PC-3 (cell line): ENCODE measurements at regions not wholly inside any gene's neighbourhood (a gene's known extent, or its start where the extent isn't known, plus 50 kb on each side); places are given as distances from the start of the nearest gene placed in this dataset.

Experiments
- ATAC-seq: fragments of 200-7000 bp; cut with Tn5 transposase; 2 replicates; pipeline ENCODE4 v1.9.1; 2020; ENCODE audit warnings: mild to moderate bottlenecking, moderate library complexity
- BruUV-seq: library from RNA; stranded (reverse); fragments of 400-500 nt; replicated peaks from 2 replicates; lab custom pipeline; 2021; lab: Mats Ljungman, UMichigan
- CTCF ChIA-PET: fragments of 300-600 bp; sonication (Branson Sonifier 250); formaldehyde crosslinking; loops from one replicate; lab custom pipeline; 2022; ENCODE audit warnings: antibody characterized with exemption; lab: Charles Lee
- POLR2A ChIA-PET: fragments of 300-600 bp; sonication (Branson Sonifier 250); formaldehyde crosslinking; loops from one replicate; lab custom pipeline; 2022; ENCODE audit warnings: antibody characterized with exemption; ENCODE audit not compliant: unreplicated experiment; lab: Charles Lee
- DNase-seq: peaks from one replicate; pipeline ENCODE4 v3.0.0-alpha.2; 2015
- H2AFZ ChIP-seq: fragments of 300-600 bp; sonication (generic); 2 replicates; pipeline ENCODE4 v1.6.0; 2016; ENCODE audit warnings: antibody characterized with exemption, low read length
- H3F3A ChIP-seq: fragments of 300-600 bp; sonication (generic); one replicate; pipeline ENCODE4 v1.6.0; 2017; ENCODE audit warnings: antibody characterized with exemption, low read length, control low read depth, mild to moderate bottlenecking; ENCODE audit not compliant: unreplicated experiment
- H3K27ac ChIP-seq: fragments of 300-600 bp; sonication (generic); 2 replicates; pipeline ENCODE4 v1.5.1; 2016; ENCODE audit warnings: mild to moderate bottlenecking, low read length
- H3K27me3 ChIP-seq: fragments of 300-600 bp; sonication (generic); 2 replicates; pipeline ENCODE4 v1.6.1; 2016; ENCODE audit warnings: low read length, mixed read lengths
- H3K36me3 ChIP-seq: fragments of 300-600 bp; sonication (generic); 2 replicates; pipeline ENCODE4 v1.6.1; 2016; ENCODE audit warnings: low read depth, mixed run types, low read length, mixed read lengths
- H3K4me1 ChIP-seq: fragments of 300-600 bp; sonication (generic); 2 replicates; pipeline ENCODE4 v1.5.1; 2016; ENCODE audit warnings: low read length; ENCODE audit not compliant: insufficient read depth
- H3K4me2 ChIP-seq: fragments of 300-600 bp; sonication (generic); 2 replicates; pipeline ENCODE4 v1.6.0; 2016; ENCODE audit warnings: low read length
- H3K4me3 ChIP-seq: fragments of 300-600 bp; sonication (generic); 2 replicates; pipeline ENCODE4 v1.5.1; 2016; ENCODE audit warnings: mild to moderate bottlenecking, low read length, mixed read lengths
- H3K79me2 ChIP-seq: fragments of 300-600 bp; sonication (generic); 2 replicates; pipeline ENCODE4 v1.6.1; 2017; ENCODE audit warnings: low read length, mixed read lengths
- H3K9ac ChIP-seq: fragments of 300-600 bp; sonication (generic); 2 replicates; pipeline ENCODE4 v1.6.0; 2016; ENCODE audit warnings: mild to moderate bottlenecking, low read length
- H3K9me2 ChIP-seq: fragments of 300-600 bp; sonication (generic); replicated peaks from 2 replicates; pipeline ENCODE4 v1.6.1; 2016; ENCODE audit warnings: mixed run types, low read length, mixed read lengths
- H3K9me3 ChIP-seq: fragments of 300-600 bp; sonication (generic); 2 replicates; pipeline ENCODE4 v1.6.1; 2016; ENCODE audit warnings: low read length, mixed read lengths
- H4K20me1 ChIP-seq: fragments of 300-600 bp; sonication (generic); 2 replicates; pipeline ENCODE4 v1.6.1; 2016; ENCODE audit warnings: low read length, mixed read lengths
- EZH2 ChIP-seq: fragments of 300-600 bp; sonication (generic); IDR thresholded peaks from one replicate; pipeline ENCODE4 v1.6.1; 2017; ENCODE audit warnings: antibody characterized with exemption, mild to moderate bottlenecking, low read length; ENCODE audit not compliant: unreplicated experiment
- EZH2phosphoT487 ChIP-seq: fragments of 300-600 bp; sonication (generic); IDR thresholded peaks from 2 replicates; pipeline ENCODE4 v1.6.1; 2018; ENCODE audit warnings: mild to moderate bottlenecking, antibody characterized with exemption, low read length, borderline replicate concordance
- intact Hi-C: fragments of 100-400 bp; cut with micrococcal nuclease; formaldehyde crosslinking; loops from 2 replicates; pipeline ENCODE4 v1.9.0; 2023
- TF ChIP-seq, protein P1 (sequence below): fragments of 300-600 bp; sonication (generic); conservative IDR thresholded peaks from 2 replicates; pipeline ENCODE4 v1.5.1; 2017; ENCODE audit warnings: antibody characterized with exemption, low read depth, mild to moderate bottlenecking, low read length

DNA sequence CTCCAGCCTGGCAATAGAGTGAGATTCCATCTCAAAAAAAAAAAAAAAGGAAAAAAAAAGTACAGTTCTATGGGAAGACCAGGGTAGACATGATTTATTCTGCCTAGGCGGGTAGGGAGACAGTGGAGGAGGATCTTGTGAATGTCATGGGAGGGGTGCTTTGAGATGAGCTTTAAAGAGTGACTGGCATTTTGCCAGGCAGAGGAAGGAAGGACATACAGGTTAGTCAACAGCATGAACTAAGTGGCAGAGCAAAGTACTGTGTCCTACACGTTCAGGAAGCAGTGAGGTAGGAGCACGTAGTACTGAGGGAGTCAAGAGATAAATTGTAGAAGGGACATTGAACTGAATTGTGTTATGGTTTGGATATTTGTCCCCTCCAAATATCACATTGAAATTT is 451.5 kb downstream of the TOX3 start:
- Histone ChIP-seq H3K79me2 (no peaks in the 10 kb centered on the region), H3K4me2 (no peak overlapping the region), H3K9ac (no peak overlapping the region), H4K20me1 (no peaks in the 10 kb centered on the region), H2AFZ (no peak overlapping the region), H3K27me3 (no peaks in the 10 kb centered on the region), H3K9me2 (no peaks in the 10 kb centered on the region), H3K27ac (no peak overlapping the region), H3K4me1 (no peaks in the 10 kb centered on the region), H3K4me3 (no peak overlapping the region), H3K9me3 (no peaks in the 10 kb centered on the region), H3K36me3 (no peaks in the 10 kb centered on the region), H3F3A (no peaks in the 10 kb centered on the region)
- ChIA-PET CTCF (no interaction called here), POLR2A (no interaction called here)
- BruUV-seq, result no TSS peak
- DNase-seq (no peak), ATAC-seq (no peak)
- no peak for TF ChIP-seq EZH2
- no peak for TF ChIP-seq EZH2phosphoT487
- TF ChIP-seq, protein P1, sequence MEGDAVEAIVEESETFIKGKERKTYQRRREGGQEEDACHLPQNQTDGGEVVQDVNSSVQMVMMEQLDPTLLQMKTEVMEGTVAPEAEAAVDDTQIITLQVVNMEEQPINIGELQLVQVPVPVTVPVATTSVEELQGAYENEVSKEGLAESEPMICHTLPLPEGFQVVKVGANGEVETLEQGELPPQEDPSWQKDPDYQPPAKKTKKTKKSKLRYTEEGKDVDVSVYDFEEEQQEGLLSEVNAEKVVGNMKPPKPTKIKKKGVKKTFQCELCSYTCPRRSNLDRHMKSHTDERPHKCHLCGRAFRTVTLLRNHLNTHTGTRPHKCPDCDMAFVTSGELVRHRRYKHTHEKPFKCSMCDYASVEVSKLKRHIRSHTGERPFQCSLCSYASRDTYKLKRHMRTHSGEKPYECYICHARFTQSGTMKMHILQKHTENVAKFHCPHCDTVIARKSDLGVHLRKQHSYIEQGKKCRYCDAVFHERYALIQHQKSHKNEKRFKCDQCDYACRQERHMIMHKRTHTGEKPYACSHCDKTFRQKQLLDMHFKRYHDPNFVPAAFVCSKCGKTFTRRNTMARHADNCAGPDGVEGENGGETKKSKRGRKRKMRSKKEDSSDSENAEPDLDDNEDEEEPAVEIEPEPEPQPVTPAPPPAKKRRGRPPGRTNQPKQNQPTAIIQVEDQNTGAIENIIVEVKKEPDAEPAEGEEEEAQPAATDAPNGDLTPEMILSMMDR, result no peak
- intact Hi-C loops, result no loop called here

DNA sequence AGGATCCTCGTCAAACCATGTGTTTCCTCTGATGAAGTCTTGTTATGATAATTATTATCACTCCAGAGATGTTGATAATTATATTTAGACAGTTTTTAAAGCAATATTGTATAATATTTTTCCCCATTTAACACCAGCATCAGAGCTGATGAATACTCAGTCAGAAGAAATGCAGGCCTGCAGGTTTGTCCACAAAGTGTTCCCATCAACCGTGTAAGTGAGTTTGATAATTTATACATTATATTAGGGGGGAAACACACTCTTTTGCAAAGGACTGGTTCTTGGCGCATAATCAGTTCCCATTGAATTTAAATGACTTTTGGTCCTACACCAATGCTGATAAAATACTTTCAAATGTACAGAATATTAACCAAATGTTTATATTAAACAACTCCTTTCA is 454.8 kb downstream of the TOX3 start:
- Histone ChIP-seq H2AFZ (no peak overlapping the region), H3K79me2 (no peaks in the 10 kb centered on the region), H3K4me2 (no peak overlapping the region), H3K9ac (no peak overlapping the region), H3K36me3 (no peaks in the 10 kb centered on the region), H3K27ac (no peak overlapping the region), H3K27me3 (no peaks in the 10 kb centered on the region), H3K9me3 (no peaks in the 10 kb centered on the region; the same call in 1 of the 2 replicates), H3K4me1 (no peaks in the 10 kb centered on the region), H4K20me1 (no peaks in the 10 kb centered on the region), H3K4me3 (no peak overlapping the region), H3K9me2 (no peaks in the 10 kb centered on the region), H3F3A (no peaks in the 10 kb centered on the region)
- DNase-seq (no peak), ATAC-seq (no peak)
- CTCF ChIA-PET, result no interaction called here
- TF ChIP-seq EZH2, result no peak
- no peak for TF ChIP-seq EZH2phosphoT487
- TF ChIP-seq, protein P1, result no peak
- intact Hi-C loops, result no loop called here
- no TSS peak for BruUV-seq
- POLR2A ChIA-PET, result no interaction called here

DNA sequence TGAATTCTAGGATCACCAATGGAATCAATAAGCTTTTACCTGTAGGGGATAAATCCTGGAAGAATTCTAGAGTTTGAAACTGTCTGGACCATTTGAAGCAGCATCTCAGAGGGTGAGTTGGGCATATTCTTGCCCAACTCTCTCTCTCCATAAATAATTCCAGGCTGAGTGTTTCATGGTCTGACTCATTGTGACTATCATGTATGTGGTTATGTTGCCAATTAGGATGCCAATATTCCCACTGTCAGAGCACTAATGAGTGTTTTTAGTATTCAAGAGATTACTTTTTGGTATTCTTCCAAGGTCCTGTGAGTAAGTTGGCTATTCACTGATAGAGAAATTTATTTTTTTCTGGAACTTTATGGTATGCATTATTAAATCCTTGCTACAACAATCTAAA is 456.9 kb downstream of the TOX3 start:
- H3K27ac ChIP-seq, result no peak overlapping the region
- no peaks in the 10 kb centered on the region for H3K36me3 ChIP-seq
- no peak for ATAC-seq
- no peaks in the 10 kb centered on the region for H3K27me3 ChIP-seq
- H3K9ac ChIP-seq, result no peak overlapping the region
- H3K9me3 ChIP-seq, result no peaks in the 10 kb centered on the region; the same call in 1 of the 2 replicates
- intact Hi-C loops, result no loop called here
- H3K79me2 ChIP-seq, result no peaks in the 10 kb centered on the region
- H3F3A ChIP-seq, result no peaks in the 10 kb centered on the region
- DNase-seq, result no peak
- H4K20me1 ChIP-seq, result no peaks in the 10 kb centered on the region
- no peak overlapping the region for H3K4me3 ChIP-seq
- no peaks in the 10 kb centered on the region for H3K4me1 ChIP-seq
- no peak for TF ChIP-seq EZH2
- TF ChIP-seq, protein P1, result no peak
- TF ChIP-seq EZH2phosphoT487, result no peak
- ChIA-PET CTCF (no interaction called here), POLR2A (no interaction called here)
- BruUV-seq, result no TSS peak
- no peak overlapping the region for H2AFZ ChIP-seq
- H3K4me2 ChIP-seq, result no peak overlapping the region
- H3K9me2 ChIP-seq, result no peaks in the 10 kb centered on the region
